Skeletal muscle satellite cell (primary cell): ENCODE measurements at regions not wholly inside any gene's neighbourhood (a gene's known extent, or its start where the extent isn't known, plus 50 kb on each side); places are given as distances from the start of the nearest gene placed in this dataset.

ENCODE experiments used
- H3K27me3 ChIP-seq: 2 replicates; pipeline ENCODE4 v1.7.0; 2013; ENCODE audit warnings: low read length; ENCODE audit not compliant: control insufficient read depth, insufficient read depth
- H3K36me3 ChIP-seq: 2 replicates; pipeline ENCODE4 v1.7.0; 2013; ENCODE audit warnings: mild to moderate bottlenecking, control low read depth, low read length; ENCODE audit not compliant: insufficient read depth
- H3K4me1 ChIP-seq: 2 replicates; pipeline ENCODE4 v1.7.0; 2013; ENCODE audit warnings: low read length; ENCODE audit not compliant: control insufficient read depth, insufficient read depth
- H3K4me2 ChIP-seq: 2 replicates; pipeline ENCODE4 v1.7.0; 2013; ENCODE audit warnings: mild to moderate bottlenecking, low read length
- H3K4me3 ChIP-seq: 2 replicates; pipeline ENCODE4 v1.7.0; 2013; ENCODE audit warnings: low read length
- H3K9ac ChIP-seq: 2 replicates; pipeline ENCODE4 v1.7.0; 2013; ENCODE audit warnings: mild to moderate bottlenecking, low read depth, low read length, moderate library complexity
- H3K9me3 ChIP-seq: replicated peaks from 2 replicates; pipeline ENCODE4 v1.7.0; 2013; ENCODE audit warnings: mild to moderate bottlenecking, control low read depth, low read length

- Histone ChIP-seq H3K4me3 (no peak overlapping the region), H3K4me1 (no peaks in the 10 kb centered on the region), H3K4me2 (no peak overlapping the region), H3K9me3 (no peaks in the 10 kb centered on the region), H3K36me3 (no peaks in the 10 kb centered on the region), H3K27me3 (no peaks in the 10 kb centered on the region), H3K9ac (no peak overlapping the region)
Measured at GRCh38 chr13:94901070-94901469, 188.7 kb upstream of the SOX21 start.

GRCh38 chr13:94896719-94897317 lies 184.5 kb upstream of the SOX21 start:
- no peaks in the 10 kb centered on the region for H3K9me3 ChIP-seq
- no peak overlapping the region for H3K9ac ChIP-seq
- no peaks in the 10 kb centered on the region for H3K36me3 ChIP-seq
- no peaks in the 10 kb centered on the region for H3K27me3 ChIP-seq
- no peak overlapping the region for H3K4me3 ChIP-seq
- no peak overlapping the region for H3K4me2 ChIP-seq
- H3K4me1 ChIP-seq: no peaks in the 10 kb centered on the region

DNA sequence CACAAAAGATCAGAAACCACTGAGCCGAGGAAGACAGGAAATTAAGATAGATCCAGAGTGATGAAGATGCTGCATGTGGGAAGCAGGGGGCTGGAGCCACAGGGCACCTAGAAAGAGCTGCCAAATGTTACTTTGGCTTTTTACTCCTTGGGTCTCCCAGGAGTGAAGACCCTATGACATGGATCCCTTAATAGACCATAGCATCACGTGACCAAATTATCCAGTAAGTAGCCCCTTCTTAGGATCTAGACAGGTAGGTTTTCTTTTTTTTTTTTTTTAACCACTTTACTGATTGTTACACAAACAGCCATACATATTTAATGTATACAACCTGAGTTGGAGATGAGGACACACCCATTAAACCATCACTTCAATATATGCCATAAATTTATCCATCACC lies 183.9 kb upstream of the SOX21 start:
- no peaks in the 10 kb centered on the region for H3K9me3 ChIP-seq

GRCh38 chr13:94886191-94886590 lies 173.8 kb upstream of the SOX21 start:
- H3K4me1 ChIP-seq: no peaks in the 10 kb centered on the region
- H3K9ac ChIP-seq: no peak overlapping the region
- H3K36me3 ChIP-seq: no peaks in the 10 kb centered on the region
- no peak overlapping the region for H3K4me3 ChIP-seq
- peaks cover 11% of the 10 kb centered on the region for H3K27me3 ChIP-seq
- no peak overlapping the region for H3K4me2 ChIP-seq
- H3K9me3 ChIP-seq: no peaks in the 10 kb centered on the region

More for the DNA sequence above, 183.9 kb upstream of the SOX21 start:
- H3K4me2 ChIP-seq: no peak overlapping the region
- no peak overlapping the region for H3K9ac ChIP-seq
- no peaks in the 10 kb centered on the region for H3K4me1 ChIP-seq
- no peaks in the 10 kb centered on the region for H3K27me3 ChIP-seq
- no peak overlapping the region for H3K4me3 ChIP-seq
- no peaks in the 10 kb centered on the region for H3K36me3 ChIP-seq

GRCh38 chr13:94880463-94880862 lies 168.1 kb upstream of the SOX21 start:
- Histone ChIP-seq H3K4me2 (no peak overlapping the region), H3K9ac (no peak overlapping the region), H3K27me3 (peaks cover 19% of the 10 kb centered on the region), H3K9me3 (no peaks in the 10 kb centered on the region), H3K4me1 (no peaks in the 10 kb centered on the region), H3K36me3 (no peaks in the 10 kb centered on the region), H3K4me3 (no peak overlapping the region)

- Histone ChIP-seq H3K27me3 (peaks cover 19% of the 10 kb centered on the region), H3K4me2 (no peak overlapping the region), H3K9me3 (no peaks in the 10 kb centered on the region), H3K9ac (no peak overlapping the region), H3K4me3 (no peak overlapping the region), H3K36me3 (no peaks in the 10 kb centered on the region), H3K4me1 (no peaks in the 10 kb centered on the region)
Measured at GRCh38 chr13:94878602-94879165, 166.3 kb upstream of the SOX21 start.

DNA sequence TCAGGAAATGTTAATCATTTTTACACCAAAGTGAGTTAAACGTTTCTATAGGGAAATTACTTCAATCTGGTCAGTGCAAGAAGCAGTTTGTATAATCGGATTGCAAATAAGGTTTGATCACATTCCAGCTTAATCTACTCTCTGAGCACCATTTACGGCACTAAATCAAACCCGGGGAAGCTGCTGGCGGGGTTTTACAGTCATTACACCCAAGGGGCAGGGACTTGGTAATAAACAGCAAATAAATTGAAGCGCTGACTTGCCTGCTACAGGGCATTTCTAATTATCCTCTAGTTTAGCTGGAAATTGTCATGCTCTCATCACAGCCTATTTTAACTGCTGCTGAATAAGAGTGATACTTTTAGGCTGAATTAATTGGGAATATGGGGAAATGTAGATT lies 152.1 kb upstream of the SOX21 start:
- Histone ChIP-seq H3K4me2 (no peak overlapping the region), H3K4me3 (no peak overlapping the region), H3K9ac (no peak overlapping the region), H3K36me3 (no peaks in the 10 kb centered on the region), H3K9me3 (no peaks in the 10 kb centered on the region), H3K27me3 (peaks cover 20% of the 10 kb centered on the region), H3K4me1 (peaks cover 5% of the 10 kb centered on the region)

DNA sequence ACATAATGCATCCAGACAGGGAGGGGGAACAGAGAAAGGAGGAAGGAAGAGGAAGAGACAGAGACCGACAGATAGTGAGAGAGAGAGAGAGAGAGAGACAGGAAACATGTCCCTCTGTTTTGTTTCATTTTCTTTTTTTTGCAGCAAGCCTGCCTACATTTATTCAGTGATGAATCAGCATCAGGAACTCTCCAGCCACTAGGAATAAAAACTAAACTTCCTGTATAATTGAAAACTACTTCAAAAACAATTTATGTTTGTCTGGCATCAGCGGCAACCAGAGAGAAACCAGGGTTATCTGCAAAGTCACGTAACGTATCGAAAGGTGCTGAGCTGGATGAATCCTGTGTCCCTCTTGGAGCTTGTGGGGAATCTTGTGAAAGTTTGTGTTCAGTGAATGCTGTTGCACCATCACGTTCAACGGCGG lies 148.6 kb upstream of the SOX21 start:
- H3K36me3 ChIP-seq: no peaks in the 10 kb centered on the region
- H3K9ac ChIP-seq: peak overlapping the region; percentile 45
- H3K4me1 ChIP-seq: peaks cover 5% of the 10 kb centered on the region

DNA sequence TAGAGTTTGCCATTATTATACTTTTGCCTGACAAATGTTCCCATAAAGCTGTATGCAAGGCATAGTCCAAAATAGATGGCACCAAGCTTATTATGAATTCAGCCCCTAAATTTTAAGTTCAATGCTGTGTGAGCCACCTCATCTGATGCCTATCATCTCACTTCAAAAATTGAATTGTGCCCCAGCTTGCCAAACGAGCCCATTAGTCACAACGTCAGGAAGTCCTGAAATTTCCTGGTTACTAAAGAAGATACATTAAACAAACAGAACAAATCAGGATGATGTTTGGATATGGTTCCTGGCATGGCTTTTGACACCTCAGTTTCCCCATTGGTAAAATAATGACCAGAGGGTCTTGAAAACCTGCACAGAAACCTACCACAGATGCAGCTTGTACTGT lies 147.5 kb upstream of the SOX21 start:
- Histone ChIP-seq H3K9me3 (no peaks in the 10 kb centered on the region), H3K36me3 (no peaks in the 10 kb centered on the region), H3K4me3 (no peak overlapping the region), H3K4me1 (peaks cover 5% of the 10 kb centered on the region), H3K27me3 (peaks cover 15% of the 10 kb centered on the region), H3K4me2 (no peak overlapping the region), H3K9ac (no peak overlapping the region)

More for the DNA sequence above, 148.6 kb upstream of the SOX21 start:
- peak overlapping the region; percentile 70 for H3K4me2 ChIP-seq
- H3K9me3 ChIP-seq: no peaks in the 10 kb centered on the region
- H3K27me3 ChIP-seq: peaks cover 21% of the 10 kb centered on the region
- peak overlapping the region; percentile 50 for H3K4me3 ChIP-seq

GRCh38 chr13:94859278-94859691 lies 146.9 kb upstream of the SOX21 start:
- H3K9ac ChIP-seq: no peak overlapping the region
- peaks cover 11% of the 10 kb centered on the region for H3K27me3 ChIP-seq
- no peak overlapping the region for H3K4me2 ChIP-seq
- H3K9me3 ChIP-seq: no peaks in the 10 kb centered on the region
- H3K4me3 ChIP-seq: no peak overlapping the region
- no peaks in the 10 kb centered on the region for H3K36me3 ChIP-seq
- peaks cover 5% of the 10 kb centered on the region for H3K4me1 ChIP-seq

GRCh38 chr13:94858856-94859255 lies 146.5 kb upstream of the SOX21 start:
- Histone ChIP-seq H3K4me2 (no peak overlapping the region), H3K36me3 (no peaks in the 10 kb centered on the region), H3K27me3 (peaks cover 7% of the 10 kb centered on the region), H3K9me3 (no peaks in the 10 kb centered on the region), H3K9ac (no peak overlapping the region), H3K4me1 (peaks cover 5% of the 10 kb centered on the region), H3K4me3 (no peak overlapping the region)

DNA sequence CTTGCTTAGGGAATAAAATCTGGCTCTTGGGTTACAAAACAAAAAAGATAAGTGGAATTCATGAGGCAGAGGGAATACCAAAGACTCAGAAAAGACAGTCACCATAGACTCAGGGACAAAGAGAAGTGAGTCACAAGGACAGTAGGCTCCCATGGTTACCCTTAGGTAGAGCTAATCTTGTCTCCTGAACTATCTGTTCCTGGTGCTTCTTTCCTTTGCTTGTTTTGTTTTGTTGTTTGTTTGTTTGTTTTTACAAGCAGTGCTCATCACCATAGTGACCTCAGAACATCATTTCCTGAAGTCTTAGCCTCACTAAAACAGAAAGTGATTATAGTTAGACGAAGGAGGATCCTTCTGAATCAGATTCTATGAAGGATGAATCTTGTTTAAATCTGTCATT lies 142.3 kb upstream of the SOX21 start:
- no peaks in the 10 kb centered on the region for H3K9me3 ChIP-seq
- H3K27me3 ChIP-seq: peaks cover 4% of the 10 kb centered on the region
- H3K9ac ChIP-seq: no peak overlapping the region
- no peak overlapping the region for H3K4me3 ChIP-seq
- H3K4me2 ChIP-seq: no peak overlapping the region
- no peaks in the 10 kb centered on the region for H3K4me1 ChIP-seq
- no peaks in the 10 kb centered on the region for H3K36me3 ChIP-seq
